ENCODE measurements at regions not wholly inside any gene's neighbourhood (a gene's known extent, or its start where the extent isn't known, plus 50 kb on each side); places are given as distances from the start of the nearest gene placed in this dataset.
"Not testable (repeated sequence)": the region's sequence is repeated elsewhere in the genome, so short reads cannot be mapped to it uniquely, and the experiment has no call there.

DNA sequence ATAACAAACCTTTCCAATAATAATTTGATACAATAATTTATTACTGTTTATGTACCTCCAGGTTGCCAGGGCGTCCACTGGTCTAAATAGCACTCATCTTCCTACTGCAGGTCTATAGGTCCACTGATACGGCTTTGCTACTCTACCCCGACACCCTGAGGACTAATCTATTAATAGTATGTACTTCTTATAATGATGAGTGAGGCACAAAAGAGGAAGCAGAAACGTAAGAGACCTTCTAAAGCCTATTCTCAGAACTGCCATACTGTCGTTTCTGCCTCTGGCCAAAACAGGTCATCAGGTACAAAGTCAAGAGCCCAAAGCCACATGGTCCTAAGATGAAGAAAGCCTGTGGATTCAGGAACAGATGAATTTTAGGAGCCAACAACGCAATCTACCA lies 163.2 kb upstream of the GRM7 start:
- TF ChIP-seq BRCA1 (CRISPR knock-in tag; IDR thresholded peaks at IDR 0.05), result no peak
- no peak for TF ChIP-seq ZNF205 (CRISPR knock-in tag; IDR thresholded peaks at IDR 0.05)
- TF ChIP-seq MBNL3 (CRISPR knock-in tag; conservative IDR thresholded peaks at IDR 0.05), result no peak
- no peak for TF ChIP-seq ZMYM3 (CRISPR knock-in tag; IDR thresholded peaks at IDR 0.05)
- TF ChIP-seq RNF2 (conservative IDR thresholded peaks at IDR 0.05; ENCODE audit: low read depth), result no peak
- TF ChIP-seq RFX3 (CRISPR knock-in tag; IDR thresholded peaks at IDR 0.05), result no peak
- no peak for TF ChIP-seq MEIS1 (CRISPR knock-in tag; IDR thresholded peaks at IDR 0.05; ENCODE audit: borderline replicate concordance)
- no peak for TF ChIP-seq ZBTB7B (CRISPR knock-in tag; IDR thresholded peaks at IDR 0.05)
- no peak for TF ChIP-seq ZNF160 (CRISPR knock-in tag; IDR thresholded peaks at IDR 0.05)
- no peak for TF ChIP-seq ZNF790 (CRISPR knock-in tag; IDR thresholded peaks at IDR 0.05; ENCODE audit: borderline replicate concordance)
- TF ChIP-seq ZNF101 (CRISPR knock-in tag; IDR thresholded peaks at IDR 0.05; ENCODE audit: borderline replicate concordance, low read depth), result no peak
- TF ChIP-seq, protein P1, sequence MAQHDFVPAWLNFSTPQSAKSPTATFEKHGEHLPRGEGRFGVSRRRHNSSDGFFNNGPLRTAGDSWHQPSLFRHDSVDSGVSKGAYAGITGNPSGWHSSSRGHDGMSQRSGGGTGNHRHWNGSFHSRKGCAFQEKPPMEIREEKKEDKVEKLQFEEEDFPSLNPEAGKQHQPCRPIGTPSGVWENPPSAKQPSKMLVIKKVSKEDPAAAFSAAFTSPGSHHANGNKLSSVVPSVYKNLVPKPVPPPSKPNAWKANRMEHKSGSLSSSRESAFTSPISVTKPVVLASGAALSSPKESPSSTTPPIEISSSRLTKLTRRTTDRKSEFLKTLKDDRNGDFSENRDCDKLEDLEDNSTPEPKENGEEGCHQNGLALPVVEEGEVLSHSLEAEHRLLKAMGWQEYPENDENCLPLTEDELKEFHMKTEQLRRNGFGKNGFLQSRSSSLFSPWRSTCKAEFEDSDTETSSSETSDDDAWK (CRISPR knock-in tag; IDR thresholded peaks at IDR 0.05), result no peak
- no peak for TF ChIP-seq RXRB (CRISPR knock-in tag; IDR thresholded peaks at IDR 0.05; ENCODE audit: borderline replicate concordance)
- no peak for TF ChIP-seq TEAD3 (CRISPR knock-in tag; optimal IDR thresholded peaks at IDR 0.05; ENCODE audit: borderline replicate concordance)
- TF ChIP-seq HNF4A (CRISPR knock-in tag; IDR thresholded peaks at IDR 0.05), result no peak
- TF ChIP-seq, protein P2, sequence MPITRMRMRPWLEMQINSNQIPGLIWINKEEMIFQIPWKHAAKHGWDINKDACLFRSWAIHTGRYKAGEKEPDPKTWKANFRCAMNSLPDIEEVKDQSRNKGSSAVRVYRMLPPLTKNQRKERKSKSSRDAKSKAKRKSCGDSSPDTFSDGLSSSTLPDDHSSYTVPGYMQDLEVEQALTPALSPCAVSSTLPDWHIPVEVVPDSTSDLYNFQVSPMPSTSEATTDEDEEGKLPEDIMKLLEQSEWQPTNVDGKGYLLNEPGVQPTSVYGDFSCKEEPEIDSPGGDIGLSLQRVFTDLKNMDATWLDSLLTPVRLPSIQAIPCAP (CRISPR knock-in tag; IDR thresholded peaks at IDR 0.05; ENCODE audit: low read depth), result no peak
- no peak for TF ChIP-seq PAX8 (CRISPR knock-in tag; IDR thresholded peaks at IDR 0.05; ENCODE audit: borderline replicate concordance)
- no TSS peak for BruUV-seq (replicated peaks)

GRCh38 chr3:6704817-6705216 lies 156.1 kb upstream of the GRM7 start:
- H3K79me2 ChIP-seq (ENCODE audit: insufficient read depth, low read length); H3K4me3 ChIP-seq (replicated peaks in 1 of 3; ENCODE audit: insufficient read depth in 1 of 3, low read depth in 2 of 3, low read length in 3 of 3); CTCF ChIA-PET (ENCODE audit: low intra/inter-chr PET ratio, low total read pairs); H3K4me2 ChIP-seq (ENCODE audit: low read depth, low read length); POLR2A ChIA-PET; H3K27me3 ChIP-seq (ENCODE audit: control insufficient read depth in 1 of 2, insufficient read depth in 2 of 2, low read length in 2 of 2); in situ Hi-C loops (cut with HindIII; ENCODE audit: extremely low pct_ligation_motif_present, low pct_unique_long_range_greater_than_20kb); ATAC-seq; H3K9ac ChIP-seq (ENCODE audit: insufficient read depth, low read depth, low read length); H3K4me1 ChIP-seq (ENCODE audit: insufficient read depth, low read length); H3K27ac ChIP-seq (ENCODE audit: extremely low read length, insufficient read depth, low read length); DNase-seq (ENCODE audit: low spot score); H3K36me3 ChIP-seq (replicated peaks in 1 of 2; ENCODE audit: control insufficient read depth in 1 of 2, insufficient read depth in 2 of 2, low read length in 2 of 2); BruUV-seq (replicated peaks); FAIRE-seq; H2AFZ ChIP-seq (ENCODE audit: low read length); H4K20me1 ChIP-seq (ENCODE audit: insufficient read depth, low read length); intact Hi-C loops (cut with micrococcal nuclease; ENCODE audit: unreplicated experiment): not testable (repeated sequence)
- peaks cover 79% of the 10 kb centered on the region for H3K9me3 ChIP-seq (ENCODE audit: low read length)
- WGBS (ENCODE audit: low lambda C conversion rate), result 4% methylated on average over 5 of the region's 5 CpGs

More for the DNA sequence above, 163.2 kb upstream of the GRM7 start:
- no peak overlapping the region for H2AFZ ChIP-seq (ENCODE audit: low read length)
- no peak overlapping the region for H3K4me3 ChIP-seq (replicated peaks in 1 of 3; ENCODE audit: insufficient read depth in 1 of 3, low read depth in 2 of 3, low read length in 3 of 3)
- WGBS (ENCODE audit: low lambda C conversion rate), result 4% methylated on average over 6 of the region's 6 CpGs
- no peaks in the 10 kb centered on the region for H3K27me3 ChIP-seq (ENCODE audit: control insufficient read depth in 1 of 2, insufficient read depth in 2 of 2, low read length in 2 of 2)
- intact Hi-C loops (cut with micrococcal nuclease; ENCODE audit: unreplicated experiment) (no loop called here), in situ Hi-C loops (cut with HindIII; ENCODE audit: extremely low pct_ligation_motif_present, low pct_unique_long_range_greater_than_20kb) (no loop called here)
- peaks cover 85% of the 10 kb centered on the region for H3K9me3 ChIP-seq (ENCODE audit: low read length)
- ATAC-seq, result no peak
- H3K27ac ChIP-seq (ENCODE audit: extremely low read length, insufficient read depth, low read length), result no peak overlapping the region
- no peaks in the 10 kb centered on the region for H3K36me3 ChIP-seq (replicated peaks in 1 of 2; ENCODE audit: control insufficient read depth in 1 of 2, insufficient read depth in 2 of 2, low read length in 2 of 2)
- H3K4me2 ChIP-seq (ENCODE audit: low read depth, low read length), result no peak overlapping the region
- H3K9ac ChIP-seq (ENCODE audit: insufficient read depth, low read depth, low read length), result no peak overlapping the region
- no peaks in the 10 kb centered on the region for H3K4me1 ChIP-seq (ENCODE audit: insufficient read depth, low read length)
- no peaks in the 10 kb centered on the region for H3K79me2 ChIP-seq (ENCODE audit: insufficient read depth, low read length)
- DNase-seq (ENCODE audit: low spot score), result no peak
- no peaks in the 10 kb centered on the region for H4K20me1 ChIP-seq (ENCODE audit: insufficient read depth, low read length)
- POLR2A ChIA-PET, result no interaction called here
- no peak for FAIRE-seq
- CTCF ChIA-PET (ENCODE audit: low intra/inter-chr PET ratio, low total read pairs), result no interaction called here
